GM12892 (cell line): ENCODE measurements at regions not wholly inside any gene's neighbourhood (a gene's known extent, or its start where the extent isn't known, plus 50 kb on each side); places are given as distances from the start of the nearest gene placed in this dataset.

Experiments
- POLR2A ChIP-seq: IDR thresholded peaks from 2 replicates; pipeline ENCODE4 v1.6.1; 2011; ENCODE audit warnings: low read depth, low read length, control low read depth
- POLR2AphosphoS5 ChIP-seq: IDR thresholded peaks from 2 replicates; pipeline ENCODE4 v1.6.1; 2011; ENCODE audit warnings: low read depth, low read length, control low read depth

GRCh38 chr2:236840857-236841256 is 244.8 kb upstream of the COPS8 start:
- TF ChIP-seq POLR2A (no peak), POLR2AphosphoS5 (no peak)
